Rectal smooth muscle tissue (tissue), 1 donor: ENCODE measurements at regions not wholly inside any gene's neighbourhood (a gene's known extent, or its start where the extent isn't known, plus 50 kb on each side); places are given as distances from the start of the nearest gene placed in this dataset.

ENCODE experiments used
- H3K27ac ChIP-seq: one replicate; pipeline ENCODE4 v1.7.0; 2013; ENCODE audit warnings: low read depth, low read length, inconsistent platforms
- H3K27me3 ChIP-seq: one replicate; pipeline ENCODE4 v1.7.0; 2013; ENCODE audit warnings: low read length; ENCODE audit not compliant: control insufficient read depth, insufficient read depth
- H3K36me3 ChIP-seq: one replicate; pipeline ENCODE4 v1.7.0; 2013; ENCODE audit warnings: low read length; ENCODE audit not compliant: control insufficient read depth, insufficient read depth
- H3K4me1 ChIP-seq: one replicate; pipeline ENCODE4 v1.7.0; 2013; ENCODE audit warnings: low read length; ENCODE audit not compliant: control insufficient read depth, insufficient read depth
- H3K4me3 ChIP-seq: one replicate; pipeline ENCODE4 v1.7.0; 2013; ENCODE audit warnings: low read length
- H3K9ac ChIP-seq: one replicate; pipeline ENCODE4 v1.7.0; 2013; ENCODE audit warnings: low read length

- H3K27me3 ChIP-seq: no peaks in the 10 kb centered on the region
- no peak overlapping the region for H3K4me3 ChIP-seq
- no peaks in the 10 kb centered on the region for H3K4me1 ChIP-seq
- no peak overlapping the region for H3K9ac ChIP-seq
- no peaks in the 10 kb centered on the region for H3K36me3 ChIP-seq
- no peak overlapping the region for H3K27ac ChIP-seq
These were observed 50.2 kb upstream of the THBS1 start for GRCh38 chr15:39530480-39531342.
